ENCODE measurements at regions not wholly inside any gene's neighbourhood (a gene's known extent, or its start where the extent isn't known, plus 50 kb on each side); places are given as distances from the start of the nearest gene placed in this dataset.

DNA sequence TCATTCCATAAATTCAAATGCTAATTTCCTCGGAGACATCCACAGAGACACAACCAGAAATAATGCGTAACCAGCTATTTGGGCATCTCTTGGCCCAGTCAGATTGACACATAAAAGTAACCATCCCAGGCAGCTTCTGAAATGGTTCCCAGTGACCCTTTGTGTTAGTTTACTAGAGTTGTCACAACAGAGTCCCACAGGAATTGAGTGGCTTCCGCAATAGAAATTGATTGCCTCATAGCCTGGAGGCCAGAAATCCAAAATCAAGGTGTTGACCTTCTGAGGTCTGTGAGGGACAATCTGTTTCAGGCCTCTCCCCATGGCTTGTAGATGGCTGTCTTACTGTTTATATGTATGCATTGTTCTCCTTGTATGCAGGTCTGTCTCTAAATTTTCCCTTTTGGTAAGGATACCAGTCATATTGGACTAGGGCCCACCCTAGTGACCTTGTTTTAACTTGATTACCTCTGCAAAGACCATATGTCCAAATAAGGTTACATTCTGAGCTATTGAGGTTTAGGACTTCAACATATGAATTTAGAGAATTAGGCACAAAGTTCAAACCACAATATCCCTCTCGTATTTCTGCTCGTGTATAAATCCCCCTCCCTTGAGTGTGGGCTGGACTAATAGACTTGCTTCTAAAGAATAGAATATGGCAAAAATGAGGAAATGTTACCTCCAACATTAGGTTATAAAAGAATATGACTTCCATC lies 78.2 kb upstream of the FGGY start:
- TF ChIP-seq CTCF (IDR thresholded peaks at IDR 0.05; ENCODE audit: low read depth, low read length) (no peak), MYC (IDR thresholded peaks at IDR 0.05; ENCODE audit: low read depth, low read length) (no peak), MAX (IDR thresholded peaks at IDR 0.05; ENCODE audit: low read depth, low read length) (no peak), POLR2A (IDR thresholded peaks at IDR 0.05; ENCODE audit: extremely low read depth, insufficient read length) (no peak)
- DNase-seq (ENCODE audit: low read depth): peak; percentile 13
- no peak overlapping the region for H3K4me3 ChIP-seq (ENCODE audit: low read depth, low read length)

DNA sequence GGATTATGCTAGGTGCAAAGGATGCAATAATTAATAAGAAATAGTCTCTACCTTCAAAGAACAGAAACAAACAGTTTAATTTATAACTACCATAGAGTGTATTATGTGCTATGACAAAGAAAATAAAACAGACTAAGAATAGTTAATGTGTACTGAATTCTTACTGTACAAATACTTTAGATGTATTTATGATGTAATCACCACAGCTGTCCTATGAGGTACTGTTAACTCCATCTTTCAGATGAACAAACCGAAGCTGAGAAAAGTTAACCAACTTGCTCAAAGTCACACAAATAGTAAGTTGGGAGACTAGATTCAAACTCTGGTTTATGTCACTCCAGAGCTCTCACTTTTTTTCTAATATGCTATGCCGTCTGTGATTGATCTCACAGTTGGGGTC lies 77.0 kb upstream of the FGGY start:
- no peak overlapping the region for H3K4me3 ChIP-seq (ENCODE audit: low read depth, low read length)
- no peak for DNase-seq (ENCODE audit: low read depth)
- TF ChIP-seq CTCF (IDR thresholded peaks at IDR 0.05; ENCODE audit: low read depth, low read length): no peak
- TF ChIP-seq MYC (IDR thresholded peaks at IDR 0.05; ENCODE audit: low read depth, low read length): no peak

DNA sequence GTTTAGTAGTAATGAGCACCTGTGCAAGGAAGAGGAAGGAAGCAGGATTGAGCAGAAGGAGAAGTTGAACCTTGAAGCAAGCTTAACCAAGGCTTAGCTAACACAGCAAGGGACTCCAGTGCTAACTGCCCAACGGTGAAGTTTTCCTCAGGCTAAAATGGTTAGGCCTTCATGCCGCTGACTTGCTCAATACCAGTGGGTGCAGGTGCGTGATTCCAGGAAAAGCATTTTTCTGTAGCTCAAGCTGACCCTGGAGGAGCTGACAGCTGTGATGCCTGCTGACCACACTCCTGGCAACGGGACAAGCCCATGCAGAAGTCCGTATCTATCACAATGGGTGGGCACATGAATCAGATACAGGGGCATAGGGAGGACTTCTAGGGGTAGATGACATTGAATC lies 76.5 kb upstream of the FGGY start:
- DNase-seq (ENCODE audit: low read depth): peak; percentile 26
- TF ChIP-seq CTCF (IDR thresholded peaks at IDR 0.05; ENCODE audit: low read depth, low read length) (no peak), MAX (IDR thresholded peaks at IDR 0.05; ENCODE audit: low read depth, low read length) (no peak), MYC (IDR thresholded peaks at IDR 0.05; ENCODE audit: low read depth, low read length) (no peak), POLR2A (IDR thresholded peaks at IDR 0.05; ENCODE audit: extremely low read depth, insufficient read length) (no peak)
- no peak overlapping the region for H3K4me3 ChIP-seq (ENCODE audit: low read depth, low read length)

- DNase-seq (ENCODE audit: low read depth): no peak
- no peak overlapping the region for H3K4me3 ChIP-seq (ENCODE audit: low read depth, low read length)
- TF ChIP-seq MAX (IDR thresholded peaks at IDR 0.05; ENCODE audit: low read depth, low read length) (no peak), MYC (IDR thresholded peaks at IDR 0.05; ENCODE audit: low read depth, low read length) (no peak), CTCF (IDR thresholded peaks at IDR 0.05; ENCODE audit: low read depth, low read length) (no peak), POLR2A (IDR thresholded peaks at IDR 0.05; ENCODE audit: extremely low read depth, insufficient read length) (no peak)
Measured at GRCh38 chr1:59223198-59223597, 73.7 kb upstream of the FGGY start.

DNA sequence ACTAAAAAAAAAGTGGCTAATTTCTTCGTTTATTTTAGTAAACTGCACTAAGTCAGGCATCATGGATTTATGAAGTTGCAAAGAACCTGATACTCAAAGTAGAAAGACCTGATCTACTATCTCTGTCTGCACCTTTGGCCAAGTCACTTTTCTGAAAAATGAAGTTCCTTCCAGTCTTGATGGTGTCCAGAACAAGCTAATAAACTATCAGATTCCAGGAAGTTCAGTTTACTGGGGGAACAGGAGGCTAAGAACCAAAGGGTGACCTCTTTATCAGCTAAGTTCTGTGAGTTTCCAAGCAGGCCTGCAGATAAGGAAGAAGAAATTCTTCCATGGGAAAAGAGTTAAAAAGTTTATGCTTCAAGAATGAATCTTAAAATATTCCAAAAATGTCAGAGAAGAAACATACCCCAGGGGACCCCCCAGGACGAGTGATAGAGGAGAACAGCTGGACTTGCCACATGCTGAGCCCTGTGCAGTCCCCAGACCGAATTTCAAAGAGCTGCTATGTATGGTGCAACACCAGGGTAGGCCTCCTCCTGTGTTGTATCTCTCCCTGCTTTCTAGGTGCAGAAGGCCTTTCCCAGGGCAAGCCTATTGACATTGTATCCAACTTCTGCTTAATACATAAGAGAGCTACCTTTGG lies 72.8 kb upstream of the FGGY start:
- DNase-seq (ENCODE audit: low read depth): no peak
- TF ChIP-seq MYC (IDR thresholded peaks at IDR 0.05; ENCODE audit: low read depth, low read length) (no peak), MAX (IDR thresholded peaks at IDR 0.05; ENCODE audit: low read depth, low read length) (no peak), CTCF (IDR thresholded peaks at IDR 0.05; ENCODE audit: low read depth, low read length) (no peak), POLR2A (IDR thresholded peaks at IDR 0.05; ENCODE audit: extremely low read depth, insufficient read length) (no peak)
- H3K4me3 ChIP-seq (ENCODE audit: low read depth, low read length): no peak overlapping the region

Measured in NB4 (cell line).